ENCODE measurements at regions not wholly inside any gene's neighbourhood (a gene's known extent, or its start where the extent isn't known, plus 50 kb on each side); places are given as distances from the start of the nearest gene placed in this dataset.
"Not testable (repeated sequence)": the region's sequence is repeated elsewhere in the genome, so short reads cannot be mapped to it uniquely, and the experiment has no call there.

DNA sequence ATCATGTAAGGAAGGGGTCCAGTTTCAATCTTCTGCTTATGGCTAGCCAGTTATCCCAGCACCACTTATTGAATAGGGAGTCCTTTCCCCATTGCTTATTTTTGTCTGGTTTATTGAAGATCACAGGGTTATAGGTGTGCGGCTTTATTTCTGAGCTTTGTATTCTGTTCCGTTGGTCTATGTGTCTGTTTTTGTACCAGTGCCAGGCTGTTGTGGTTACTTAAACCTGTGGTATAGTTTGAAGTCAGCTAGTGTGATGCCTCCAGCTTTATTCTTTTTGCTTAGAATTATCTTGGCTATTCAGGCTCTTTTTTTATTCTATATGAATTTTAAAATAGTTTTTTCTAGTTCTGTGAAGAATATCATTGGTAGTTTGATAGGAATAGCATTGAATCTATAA is 234.6 kb upstream of the CASK start:
- not testable (repeated sequence) for TF ChIP-seq CTCF, POLR2A, EP300 (IDR thresholded peaks at IDR 0.05)

Data from ovary (tissue), 3 donors.